ENCODE measurements at regions not wholly inside any gene's neighbourhood (a gene's known extent, or its start where the extent isn't known, plus 50 kb on each side); places are given as distances from the start of the nearest gene placed in this dataset.

DNA sequence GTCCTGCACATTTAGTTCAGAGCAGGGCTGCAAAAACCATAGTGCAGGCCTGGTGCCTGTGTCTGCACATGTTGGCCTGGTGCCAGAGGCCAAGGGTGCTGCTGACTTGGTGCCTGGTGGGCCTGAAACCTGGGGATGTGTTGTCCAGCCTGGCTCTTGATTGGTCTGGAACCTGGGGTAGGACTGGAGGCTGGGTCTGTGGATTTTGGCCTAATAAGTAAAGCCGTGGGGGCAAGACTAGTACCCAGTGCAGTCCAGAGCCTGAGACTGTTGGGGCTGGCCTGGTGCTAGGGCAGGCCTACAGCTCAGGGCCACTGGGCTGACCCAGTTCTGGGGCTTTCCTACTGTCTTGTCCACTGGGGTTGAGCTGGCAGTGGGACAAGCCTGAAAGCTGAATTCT lies 817.9 kb downstream of the DNAJB9 start:
- no peak for TF ChIP-seq POLR2AphosphoS5 (IDR thresholded peaks at IDR 0.05)
- TF ChIP-seq POLR2A (IDR thresholded peaks at IDR 0.05) = no peak
